GM10266 (cell line): ENCODE measurements at regions not wholly inside any gene's neighbourhood (a gene's known extent, or its start where the extent isn't known, plus 50 kb on each side); places are given as distances from the start of the nearest gene placed in this dataset.

ENCODE experiments used
- DNase-seq: peaks from one replicate; pipeline ENCODE4 v3.0.0; 2012; ENCODE audit errors: extremely low spot score
- TF ChIP-seq, protein P1 (sequence below): IDR thresholded peaks from 2 replicates; pipeline ENCODE4 v1.5.1; 2012; ENCODE audit warnings: mild to moderate bottlenecking, low read depth; ENCODE audit not compliant: control insufficient read depth, insufficient read depth; ENCODE audit errors: missing control alignments

DNA sequence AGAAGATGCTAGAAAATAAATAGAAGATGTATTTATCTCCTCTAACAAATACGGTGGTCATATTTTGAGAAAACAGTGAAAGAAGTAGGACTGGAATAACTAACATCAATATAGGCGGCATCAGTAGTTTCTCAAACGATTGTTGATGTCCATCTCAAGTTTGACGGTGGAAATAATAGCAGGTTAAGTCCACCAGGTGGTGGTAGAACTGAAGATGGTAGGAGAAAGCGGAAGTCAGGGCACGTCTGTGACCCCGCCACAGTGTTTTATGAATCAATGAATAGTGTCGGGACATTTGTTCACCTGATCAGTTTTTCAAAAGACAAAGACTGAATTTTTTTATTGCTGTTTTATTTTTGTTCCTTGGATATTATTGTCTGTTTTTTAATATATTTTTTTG, 706.4 kb upstream of the SLC10A2 start:
- no peak for DNase-seq
- TF ChIP-seq, protein P1, sequence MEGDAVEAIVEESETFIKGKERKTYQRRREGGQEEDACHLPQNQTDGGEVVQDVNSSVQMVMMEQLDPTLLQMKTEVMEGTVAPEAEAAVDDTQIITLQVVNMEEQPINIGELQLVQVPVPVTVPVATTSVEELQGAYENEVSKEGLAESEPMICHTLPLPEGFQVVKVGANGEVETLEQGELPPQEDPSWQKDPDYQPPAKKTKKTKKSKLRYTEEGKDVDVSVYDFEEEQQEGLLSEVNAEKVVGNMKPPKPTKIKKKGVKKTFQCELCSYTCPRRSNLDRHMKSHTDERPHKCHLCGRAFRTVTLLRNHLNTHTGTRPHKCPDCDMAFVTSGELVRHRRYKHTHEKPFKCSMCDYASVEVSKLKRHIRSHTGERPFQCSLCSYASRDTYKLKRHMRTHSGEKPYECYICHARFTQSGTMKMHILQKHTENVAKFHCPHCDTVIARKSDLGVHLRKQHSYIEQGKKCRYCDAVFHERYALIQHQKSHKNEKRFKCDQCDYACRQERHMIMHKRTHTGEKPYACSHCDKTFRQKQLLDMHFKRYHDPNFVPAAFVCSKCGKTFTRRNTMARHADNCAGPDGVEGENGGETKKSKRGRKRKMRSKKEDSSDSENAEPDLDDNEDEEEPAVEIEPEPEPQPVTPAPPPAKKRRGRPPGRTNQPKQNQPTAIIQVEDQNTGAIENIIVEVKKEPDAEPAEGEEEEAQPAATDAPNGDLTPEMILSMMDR = no peak

GRCh38 chr13:103762523-103762922, 696.3 kb upstream of the SLC10A2 start:
- no peak for DNase-seq
- TF ChIP-seq, protein P1 = no peak

DNA sequence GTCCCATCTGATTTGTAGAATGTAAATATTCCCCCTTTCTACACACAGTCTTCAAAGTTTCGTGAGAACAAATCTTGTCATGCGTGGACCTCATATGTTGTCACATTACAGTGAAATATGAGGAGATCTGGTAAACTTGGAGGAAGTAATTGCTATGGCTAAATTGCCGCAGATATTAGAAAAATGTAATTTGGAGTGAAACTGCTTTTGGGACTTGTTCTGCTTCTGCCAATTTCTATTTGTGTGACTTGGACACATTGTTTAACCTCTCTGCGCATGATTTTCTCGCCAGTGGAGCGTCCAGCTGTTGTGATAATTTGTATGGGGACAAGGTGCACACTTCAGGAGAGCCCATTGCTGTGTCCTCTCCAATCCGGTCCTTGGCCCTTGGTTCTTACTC, 693.1 kb upstream of the SLC10A2 start:
- TF ChIP-seq, protein P1 = no peak
- no peak for DNase-seq

DNA sequence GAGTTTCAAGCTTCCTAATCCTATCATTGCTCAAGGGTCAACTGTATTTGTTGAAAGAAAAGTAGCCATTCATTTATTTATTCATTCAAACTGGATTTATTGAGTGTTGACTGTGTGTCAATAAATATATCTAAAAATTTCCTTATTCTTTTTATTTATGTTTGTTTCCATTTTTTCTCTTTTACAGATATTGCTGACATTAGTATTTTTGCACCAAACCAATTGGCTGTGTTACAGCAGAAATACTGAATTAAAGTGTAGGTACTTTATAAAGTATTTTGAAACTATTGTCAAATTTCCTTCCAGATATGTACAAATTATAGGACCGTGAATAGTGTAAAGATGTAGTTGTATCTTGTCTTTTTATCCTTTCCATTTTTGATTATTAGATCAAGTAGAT, 692.0 kb upstream of the SLC10A2 start:
- TF ChIP-seq, protein P1 = no peak
- DNase-seq = no peak

GRCh38 chr13:103757361-103757760, 691.1 kb upstream of the SLC10A2 start:
- no peak for DNase-seq

GRCh38 chr13:103754783-103755182, 688.6 kb upstream of the SLC10A2 start:
- DNase-seq = no peak
- TF ChIP-seq, protein P1 = no peak

More at GRCh38 chr13:103757361-103757760, 691.1 kb upstream of the SLC10A2 start:
- TF ChIP-seq, protein P1 = no peak

- TF ChIP-seq, protein P1 = no peak
- DNase-seq = no peak
Measured at GRCh38 chr13:103734837-103735236, 668.6 kb upstream of the SLC10A2 start.

GRCh38 chr13:103731959-103732358, 665.7 kb upstream of the SLC10A2 start:
- TF ChIP-seq, protein P1 = no peak
- no peak for DNase-seq
